HCT116 (cell line): ENCODE measurements at regions not wholly inside any gene's neighbourhood (a gene's known extent, or its start where the extent isn't known, plus 50 kb on each side); places are given as distances from the start of the nearest gene placed in this dataset.
A peak's percentile ranks its signal among the peaks of the same experiment; 100 is the strongest.

ENCODE experiments used
- ATAC-seq: fragments of 200-7000 bp; cut with Tn5 transposase; 2 replicates; pipeline ENCODE4 v1.9.1; 2020; ENCODE audit warnings: mild to moderate bottlenecking, moderate library complexity
- BruUV-seq: library from RNA; stranded (reverse); fragments of 400-500 nt; replicated peaks from 2 replicates; lab custom pipeline; 2021; lab: Mats Ljungman, UMichigan
- CTCF ChIA-PET: fragments of 300-600 bp; sonication (Branson Sonifier 250); formaldehyde crosslinking; loops from one replicate; lab custom pipeline; 2021; ENCODE audit warnings: antibody characterized with exemption; lab: Charles Lee
- POLR2A ChIA-PET: fragments of 300-600, 350-600 bp; sonication (Branson Sonifier 250); formaldehyde crosslinking; loops from one replicate; lab custom pipeline; 2021; ENCODE audit warnings: antibody characterized with exemption; lab: Charles Lee
- RAD21 ChIA-PET, 2 experiments: fragments of 300-600 bp; sonication (Branson Sonifier 250); formaldehyde crosslinking; loops; one replicate each; lab custom pipeline; 2023; ENCODE audit warnings: low total read pairs in 2 of 2; ENCODE audit not compliant: uncharacterized antibody in 2 of 2, unreplicated experiment in 2 of 2, low non-redundant PET in 1 of 2; lab: Charles Lee
- DNase-seq: peaks from one replicate; pipeline ENCODE4 v3.0.0-alpha.2; 2010; ENCODE audit warnings: low read depth, low spot score
- H2AFZ ChIP-seq: fragments of 200-600 bp; shearing (Covaris generic), sonication (generic); 2 replicates; pipeline ENCODE4 v1.6.1; 2017; ENCODE audit warnings: low read depth, mixed run types, mixed read lengths, antibody characterized with exemption, low read length; ENCODE audit not compliant: poor library complexity, severe bottlenecking
- H3K27ac ChIP-seq: 2 replicates; pipeline ENCODE4 v1.5.1; 2012; ENCODE audit warnings: low read depth, low read length
- H3K27me3 ChIP-seq: fragments of 200-600 bp; sonication (generic); 2 replicates; pipeline ENCODE4 v1.6.1; 2016; ENCODE audit warnings: mixed run types, low read length, mixed read lengths; ENCODE audit not compliant: insufficient read depth
- H3K36me3 ChIP-seq, 2 experiments: fragments of 200-500 bp in 1 of 2; fragments of 200-600 bp in 1 of 2; sonication (Bioruptor generic) in 1 of 2; sonication (generic) in 1 of 2; 2 replicates each; pipeline versions ENCODE4 v1.5.1 to v1.6.1; 2014 to 2016; ENCODE audit warnings: low read length in 2 of 2, inconsistent platforms in 1 of 2, mixed read lengths in 1 of 2, mixed run types in 1 of 2; ENCODE audit not compliant: insufficient read depth in 2 of 2, control insufficient read depth in 1 of 2
- H3K4me1 ChIP-seq, 2 experiments: fragments of 200-600 bp in 1 of 2; sonication (generic) in 1 of 2; 2 replicates each; pipeline versions ENCODE4 v1.5.1 to v1.6.1; 2012 to 2017; ENCODE audit warnings: low read length in 2 of 2, inconsistent platforms in 1 of 2, mild to moderate bottlenecking in 1 of 2, mixed read lengths in 1 of 2, mixed run types in 1 of 2, moderate library complexity in 1 of 2; ENCODE audit not compliant: insufficient read depth in 2 of 2, control insufficient read depth in 1 of 2
- H3K4me2 ChIP-seq: fragments of 200-600 bp; sonication (generic); 2 replicates; pipeline ENCODE4 v1.6.1; 2017; ENCODE audit warnings: mixed run types, low read length, mixed read lengths
- H3K4me3 ChIP-seq, 2 experiments: fragments of 200-600 bp in 1 of 2; sonication (generic) in 1 of 2; replicated peaks in 1 of 2; 2 replicates each; pipeline ENCODE4 v1.5.1; 2011 to 2016; ENCODE audit warnings: low read length in 2 of 2, control low read depth in 1 of 2, low read depth in 1 of 2, mild to moderate bottlenecking in 1 of 2, mixed read lengths in 1 of 2, mixed run types in 1 of 2
- H3K79me2 ChIP-seq: fragments of 200-600 bp; sonication (generic); 2 replicates; pipeline ENCODE4 v1.6.1; 2017; ENCODE audit warnings: mild to moderate bottlenecking, mixed run types, low read length, moderate library complexity, mixed read lengths; ENCODE audit not compliant: insufficient read depth
- H3K9ac ChIP-seq: fragments of 200-600 bp; sonication (generic); 2 replicates; pipeline ENCODE4 v1.6.1; 2016; ENCODE audit warnings: low read length, mixed read lengths
- H3K9me2 ChIP-seq: fragments of 200-600 bp; sonication (generic), shearing (Covaris generic); 2 replicates; pipeline ENCODE4 v1.6.1; 2017; ENCODE audit warnings: mixed run types, mild to moderate bottlenecking, moderate library complexity; ENCODE audit not compliant: insufficient read depth
- H3K9me3 ChIP-seq, 2 experiments: fragments of 200-500 bp in 1 of 2; fragments of 200-600 bp in 1 of 2; sonication (Bioruptor generic) in 1 of 2; sonication (generic) in 1 of 2; 2 replicates each; pipeline ENCODE4 v1.6.1; 2014 to 2017; ENCODE audit warnings: low read length in 2 of 2, mixed read lengths in 2 of 2, inconsistent platforms in 1 of 2, low read depth in 1 of 2, mild to moderate bottlenecking in 1 of 2, mixed run types in 1 of 2, moderate library complexity in 1 of 2; ENCODE audit not compliant: control insufficient read depth in 1 of 2, insufficient read depth in 1 of 2
- H4K20me1 ChIP-seq: fragments of 200-600 bp; sonication (generic), shearing (Covaris generic); 2 replicates; pipeline ENCODE4 v1.6.1; 2017; ENCODE audit warnings: mixed run types, mild to moderate bottlenecking, moderate library complexity; ENCODE audit not compliant: insufficient read depth
- CBX3 ChIP-seq: IDR thresholded peaks from 2 replicates; pipeline ENCODE4 v1.6.1; 2012; ENCODE audit warnings: low read depth
- CTCF ChIP-seq, 3 experiments: fragments of 200-600 bp in 1 of 3; sonication (generic) in 1 of 3; IDR thresholded peaks in 2 of 3; conservative IDR thresholded peaks in 1 of 3; 2 replicates each; pipeline ENCODE4 v1.5.1; 2012 to 2017; ENCODE audit warnings: low read depth in 2 of 3, low read length in 2 of 3, antibody characterized with exemption in 1 of 3, borderline replicate concordance in 1 of 3, control low read depth in 1 of 3, mild to moderate bottlenecking in 1 of 3, mixed read lengths in 1 of 3, mixed run types in 1 of 3, moderate library complexity in 1 of 3; ENCODE audit not compliant: insufficient read depth in 1 of 3
- RAD21 ChIP-seq: IDR thresholded peaks from 2 replicates; pipeline ENCODE4 v1.6.1; 2012; ENCODE audit warnings: low read depth, mild to moderate bottlenecking
- SRF ChIP-seq: IDR thresholded peaks from 2 replicates; pipeline ENCODE4 v1.6.1; 2012; ENCODE audit warnings: low read depth
- YY1 ChIP-seq: IDR thresholded peaks from 2 replicates; pipeline ENCODE4 v1.6.1; 2011; ENCODE audit warnings: low read length, low read depth, moderate library complexity, mild to moderate bottlenecking; ENCODE audit not compliant: insufficient replicate concordance; ENCODE audit errors: extremely low read depth
- intact Hi-C: fragments of 100-400 bp; cut with micrococcal nuclease; formaldehyde crosslinking; loops from 2 replicates; pipeline ENCODE4 v1.10.0; 2022

DNA sequence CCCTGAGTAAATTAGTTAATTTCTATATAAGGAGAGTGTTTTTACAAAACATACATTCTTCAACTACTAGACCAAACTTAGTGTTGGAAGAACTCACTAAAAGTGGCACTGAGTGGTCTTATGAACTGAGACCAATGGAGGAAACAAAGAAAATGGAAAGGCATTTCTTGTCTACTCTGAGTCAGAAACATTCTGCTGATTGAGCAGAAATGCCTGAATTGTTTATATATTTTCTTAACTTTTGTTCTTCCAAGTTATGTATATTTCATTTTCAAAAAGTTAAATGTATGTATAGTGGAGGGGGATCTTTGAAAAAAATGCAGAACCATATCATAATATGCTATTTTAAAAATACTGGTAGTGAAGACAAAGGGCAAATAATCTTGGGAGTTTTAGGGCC, 320.7 kb downstream of the HGF start:
- H2AFZ ChIP-seq, result no peak overlapping the region
- CTCF ChIA-PET, result no interaction called here
- H3K9me2 ChIP-seq, result no peaks in the 10 kb centered on the region
- no peaks in the 10 kb centered on the region for H3K27me3 ChIP-seq
- H3K9ac ChIP-seq, result no peak overlapping the region
- intact Hi-C loops, result loop anchor here (2.0 to 5.0 kb wide), 2 partner anchors 200 to 527 kb away; no protein-coding TSS in a partner anchor
- no peak for ATAC-seq
- no peaks in the 10 kb centered on the region for H4K20me1 ChIP-seq
- POLR2A ChIA-PET, result no interaction called here
- H3K4me3 ChIP-seq, result no peak overlapping the region
- H3K27ac ChIP-seq, result no peak overlapping the region
- no peaks in the 10 kb centered on the region for H3K36me3 ChIP-seq
- BruUV-seq, result no TSS peak
- DNase-seq, result no peak
- H3K4me2 ChIP-seq, result no peak overlapping the region
- RAD21 ChIA-PET, result no interaction called here
- H3K4me1 ChIP-seq, result no peaks in the 10 kb centered on the region
- H3K9me3 ChIP-seq, result no peaks in the 10 kb centered on the region
- no peaks in the 10 kb centered on the region for H3K79me2 ChIP-seq
- TF ChIP-seq CBX3, result no peak
- no peak for TF ChIP-seq SRF
- TF ChIP-seq, all 23 proteins: peak for 0

GRCh38 chr7:81447351-81447952, 322.4 kb downstream of the HGF start:
- no TSS peak for BruUV-seq
- H3K27ac ChIP-seq, result no peak overlapping the region
- ATAC-seq, result peak; percentile 95
- intact Hi-C loops, result loop anchor here (5.0 kb wide), 1 partner anchor 525 kb away; no protein-coding TSS in a partner anchor
- TF ChIP-seq YY1 (no peak), CTCF (IDR thresholded peaks at IDR 0.05 in 2 of 3, conservative IDR thresholded peaks at IDR 0.05 in 1 of 3; ENCODE audit: borderline replicate concordance in 1 of 3, insufficient read depth in 1 of 3, low read depth in 2 of 3, low read length in 2 of 3) (peak; percentile 54 to 62 (median 55); a peak in 5 of 6 replicates), RAD21 (peak; percentile 84)
- no peaks in the 10 kb centered on the region for H3K9me2 ChIP-seq
- H3K4me1 ChIP-seq, result no peaks in the 10 kb centered on the region
- ChIA-PET CTCF (interaction anchor here (0.8 to 1.4 kb wide), 3 partner anchors 10 to 526 kb away, joined by 3 to 4 read pairs (median 3); no protein-coding TSS in a partner anchor), RAD21 (no interaction called here), POLR2A (no interaction called here)
- peak; percentile 47 for DNase-seq
- no peak overlapping the region for H3K4me2 ChIP-seq
- no peaks in the 10 kb centered on the region for H3K79me2 ChIP-seq
- H3K27me3 ChIP-seq, result no peaks in the 10 kb centered on the region
- H3K4me3 ChIP-seq, result no peak overlapping the region
- no peaks in the 10 kb centered on the region for H4K20me1 ChIP-seq
- no peak overlapping the region for H3K9ac ChIP-seq
- no peaks in the 10 kb centered on the region for H3K9me3 ChIP-seq
- H2AFZ ChIP-seq, result peak overlapping the region; percentile 73
- no peaks in the 10 kb centered on the region for H3K36me3 ChIP-seq
